Upper lobe of right lung (tissue), 1 donor: ENCODE measurements at regions not wholly inside any gene's neighbourhood (a gene's known extent, or its start where the extent isn't known, plus 50 kb on each side); places are given as distances from the start of the nearest gene placed in this dataset.
A peak's percentile ranks its signal among the peaks of the same experiment; 100 is the strongest.

Experiments used
- ATAC-seq: fragments of 200-7000 bp; cut with Tn5 transposase; one replicate; pipeline ENCODE4 v1.9.1; 2020; ENCODE audit warnings: mild to moderate bottlenecking, moderate library complexity
- DNase-seq: peaks from one replicate; pipeline ENCODE4 v3.0.0-alpha.2; 2020
- H3K27ac ChIP-seq: fragments of 200-600 bp; one replicate; pipeline ENCODE4 v1.8.0; 2022
- H3K27me3 ChIP-seq: fragments of 200-600 bp; one replicate; pipeline ENCODE4 v1.8.0; 2022; ENCODE audit warnings: mild to moderate bottlenecking
- H3K36me3 ChIP-seq: fragments of 200-600 bp; one replicate; pipeline ENCODE4 v1.8.0; 2022
- H3K4me1 ChIP-seq: fragments of 200-600 bp; one replicate; pipeline ENCODE4 v1.8.0; 2022
- H3K4me3 ChIP-seq: fragments of 200-600 bp; one replicate; pipeline ENCODE4 v1.8.0; 2022; ENCODE audit warnings: mild to moderate bottlenecking
- H3K9me3 ChIP-seq: fragments of 200-600 bp; one replicate; pipeline ENCODE4 v1.8.0; 2022
- CTCF ChIP-seq: fragments of 200-600 bp; IDR thresholded peaks from one replicate; pipeline ENCODE4 v1.8.0; 2022; ENCODE audit warnings: antibody characterized with exemption
- intact Hi-C: fragments of 100-400 bp; cut with DNase I; formaldehyde crosslinking; loops from one replicate; pipeline ENCODE4 v1.11.0; 2022
- donor health status: DM: no; HTN: yes; CAD: no; lungs with severe emphysema.

GRCh38 chr1:30403726-30404125, 319.7 kb downstream of the MATN1 start:
- ATAC-seq (no peak), DNase-seq (peak; percentile 6)
- Histone ChIP-seq H3K36me3 (no peaks in the 10 kb centered on the region), H3K27me3 (no peaks in the 10 kb centered on the region), H3K4me3 (no peak overlapping the region), H3K27ac (no peak overlapping the region), H3K9me3 (no peaks in the 10 kb centered on the region), H3K4me1 (no peaks in the 10 kb centered on the region)
- intact Hi-C loops: no loop called here
- TF ChIP-seq CTCF: no peak

GRCh38 chr1:30403061-30403645, 320.2 kb downstream of the MATN1 start:
- Histone ChIP-seq H3K27me3 (no peaks in the 10 kb centered on the region), H3K4me3 (no peak overlapping the region), H3K36me3 (no peaks in the 10 kb centered on the region), H3K9me3 (no peaks in the 10 kb centered on the region), H3K4me1 (no peaks in the 10 kb centered on the region), H3K27ac (no peak overlapping the region)
- ATAC-seq (no peak), DNase-seq (peak; percentile 26)
- intact Hi-C loops: no loop called here
- TF ChIP-seq CTCF: no peak

GRCh38 chr1:30402031-30402430, 321.4 kb downstream of the MATN1 start:
- Histone ChIP-seq H3K4me1 (no peaks in the 10 kb centered on the region), H3K27me3 (no peaks in the 10 kb centered on the region), H3K27ac (no peak overlapping the region), H3K36me3 (no peaks in the 10 kb centered on the region), H3K4me3 (no peak overlapping the region), H3K9me3 (no peaks in the 10 kb centered on the region)
- peak; percentile 16 for DNase-seq
- no peak for ATAC-seq
- intact Hi-C loops: no loop called here
- no peak for TF ChIP-seq CTCF

GRCh38 chr1:30400507-30400906, 322.9 kb downstream of the MATN1 start:
- Histone ChIP-seq H3K27ac (no peak overlapping the region), H3K9me3 (no peaks in the 10 kb centered on the region), H3K27me3 (no peaks in the 10 kb centered on the region), H3K36me3 (no peaks in the 10 kb centered on the region), H3K4me3 (no peak overlapping the region), H3K4me1 (no peaks in the 10 kb centered on the region)
- DNase-seq: peak; percentile 33
- ATAC-seq: no peak
- intact Hi-C loops: no loop called here
- TF ChIP-seq CTCF: no peak

GRCh38 chr1:30399026-30399425, 324.4 kb downstream of the MATN1 start:
- intact Hi-C loops: no loop called here
- Histone ChIP-seq H3K4me3 (no peak overlapping the region), H3K27me3 (peaks cover 4% of the 10 kb centered on the region), H3K27ac (no peak overlapping the region), H3K9me3 (no peaks in the 10 kb centered on the region), H3K36me3 (no peaks in the 10 kb centered on the region), H3K4me1 (no peaks in the 10 kb centered on the region)
- ATAC-seq: no peak
- DNase-seq: peak; percentile 32
- no peak for TF ChIP-seq CTCF

GRCh38 chr1:30397576-30397975, 325.8 kb downstream of the MATN1 start:
- DNase-seq (peak; percentile 17), ATAC-seq (no peak)
- H3K36me3 ChIP-seq: no peaks in the 10 kb centered on the region
- no peaks in the 10 kb centered on the region for H3K9me3 ChIP-seq
- H3K27me3 ChIP-seq: peaks cover 4% of the 10 kb centered on the region
- H3K27ac ChIP-seq: no peak overlapping the region
- intact Hi-C loops: no loop called here
- no peaks in the 10 kb centered on the region for H3K4me1 ChIP-seq
- H3K4me3 ChIP-seq: no peak overlapping the region
- no peak for TF ChIP-seq CTCF
